ENCODE measurements at regions not wholly inside any gene's neighbourhood (a gene's known extent, or its start where the extent isn't known, plus 50 kb on each side); places are given as distances from the start of the nearest gene placed in this dataset.

GRCh38 chr5:18057725-18058124, 423.5 kb downstream of the TAF11L14 start:
- H3K4me1 Mint-ChIP-seq = no peaks in the 10 kb centered on the region
- H3K36me3 Mint-ChIP-seq (ENCODE audit: low read depth) = no peaks in the 10 kb centered on the region
- no peaks in the 10 kb centered on the region for H3K27me3 Mint-ChIP-seq
- no peak overlapping the region for H3K4me3 Mint-ChIP-seq
- H3K9me3 Mint-ChIP-seq = peaks cover 18% of the 10 kb centered on the region
- no peak overlapping the region for H3K27ac Mint-ChIP-seq
- ATAC-seq (replicated peaks) = no peak

DNA sequence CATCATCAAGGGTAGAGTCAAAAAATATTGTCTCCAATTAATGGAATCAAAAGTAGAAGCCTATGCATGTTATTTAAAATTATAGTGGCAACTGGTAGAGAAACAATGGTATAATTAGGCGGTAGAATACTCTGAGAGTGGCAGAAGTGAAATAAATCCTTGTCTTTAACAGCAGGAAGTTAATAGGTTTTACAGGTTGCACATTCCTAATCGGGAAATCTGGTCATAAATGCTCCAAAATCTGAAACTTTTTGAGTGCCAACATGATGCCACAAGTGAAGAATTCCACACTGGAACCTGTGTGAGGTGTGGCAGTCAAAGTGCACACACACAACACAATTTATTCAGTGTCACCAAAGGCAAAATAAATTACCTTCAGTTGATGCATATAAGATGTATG, 433.4 kb downstream of the TAF11L14 start:
- Mint-ChIP-seq H3K27ac (no peak overlapping the region), H3K9me3 (peaks cover 11% of the 10 kb centered on the region), H3K36me3 (ENCODE audit: low read depth) (no peaks in the 10 kb centered on the region), H3K27me3 (no peaks in the 10 kb centered on the region), H3K4me1 (no peaks in the 10 kb centered on the region), H3K4me3 (no peak overlapping the region)
- ATAC-seq (replicated peaks) = no peak

GRCh38 chr5:18068826-18069225, 434.6 kb downstream of the TAF11L14 start:
- no peaks in the 10 kb centered on the region for H3K4me1 Mint-ChIP-seq
- peaks cover 8% of the 10 kb centered on the region for H3K9me3 Mint-ChIP-seq
- no peaks in the 10 kb centered on the region for H3K27me3 Mint-ChIP-seq
- ATAC-seq (replicated peaks) = no peak
- H3K27ac Mint-ChIP-seq = no peak overlapping the region
- H3K36me3 Mint-ChIP-seq (ENCODE audit: low read depth) = no peaks in the 10 kb centered on the region
- no peak overlapping the region for H3K4me3 Mint-ChIP-seq

- H3K9me3 Mint-ChIP-seq = peaks cover 8% of the 10 kb centered on the region
- H3K36me3 Mint-ChIP-seq (ENCODE audit: low read depth) = no peaks in the 10 kb centered on the region
- no peak overlapping the region for H3K27ac Mint-ChIP-seq
- no peaks in the 10 kb centered on the region for H3K4me1 Mint-ChIP-seq
- no peak for ATAC-seq (replicated peaks)
- no peak overlapping the region for H3K4me3 Mint-ChIP-seq
- no peaks in the 10 kb centered on the region for H3K27me3 Mint-ChIP-seq
Observed at GRCh38 chr5:18069790-18070189, 435.5 kb downstream of the TAF11L14 start.

- Mint-ChIP-seq H3K9me3 (peaks cover 9% of the 10 kb centered on the region), H3K4me3 (no peak overlapping the region), H3K27ac (no peak overlapping the region), H3K27me3 (no peaks in the 10 kb centered on the region), H3K36me3 (ENCODE audit: low read depth) (no peaks in the 10 kb centered on the region), H3K4me1 (no peaks in the 10 kb centered on the region)
- no peak for ATAC-seq (replicated peaks)
Observed at GRCh38 chr5:18072600-18072999, 438.3 kb downstream of the TAF11L14 start.

DNA sequence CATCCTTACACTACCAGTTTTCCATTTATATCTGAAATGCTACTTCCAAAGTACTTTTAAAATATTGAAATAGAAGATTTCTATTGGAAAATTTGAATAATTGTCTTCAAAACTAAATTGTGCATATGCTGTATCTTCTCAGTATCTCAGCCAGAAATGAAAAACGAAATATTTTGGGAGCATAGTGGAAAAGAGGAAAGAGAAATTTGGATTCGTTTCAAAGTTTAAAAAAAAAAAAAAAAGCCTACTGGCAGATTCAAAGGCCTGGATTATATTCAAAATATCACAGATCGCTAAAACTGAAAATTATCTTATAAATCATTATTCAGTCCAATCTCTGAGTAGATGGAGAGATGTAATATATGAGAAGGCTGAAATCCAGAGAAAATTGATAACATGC, 440.7 kb downstream of the TAF11L14 start:
- H3K27ac Mint-ChIP-seq = no peak overlapping the region
- no peak for ATAC-seq (replicated peaks)
- no peaks in the 10 kb centered on the region for H3K4me1 Mint-ChIP-seq
- H3K4me3 Mint-ChIP-seq = no peak overlapping the region
- peaks cover 13% of the 10 kb centered on the region for H3K9me3 Mint-ChIP-seq
- H3K27me3 Mint-ChIP-seq = no peaks in the 10 kb centered on the region
- no peaks in the 10 kb centered on the region for H3K36me3 Mint-ChIP-seq (ENCODE audit: low read depth)

DNA sequence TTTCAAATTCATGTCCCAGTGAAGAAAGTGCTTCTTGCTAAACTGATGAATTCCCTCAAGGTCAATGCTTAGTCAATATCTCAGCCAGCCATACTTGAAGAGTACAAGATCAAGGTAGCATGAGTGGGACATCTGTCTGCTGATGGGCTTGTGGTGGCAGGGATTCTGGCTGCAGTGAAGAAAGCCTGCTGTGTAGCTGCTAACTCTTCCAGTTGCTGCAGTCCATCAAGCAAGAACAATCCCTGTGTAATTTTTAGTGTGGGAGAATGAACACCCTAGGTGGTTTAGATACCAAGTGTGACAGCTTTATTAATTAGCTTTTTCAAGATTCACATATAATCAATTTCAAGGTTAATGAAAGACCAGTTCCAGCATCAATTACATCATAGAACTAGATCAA, 443.9 kb downstream of the TAF11L14 start:
- no peak overlapping the region for H3K27ac Mint-ChIP-seq
- H3K9me3 Mint-ChIP-seq = peaks cover 14% of the 10 kb centered on the region
- no peaks in the 10 kb centered on the region for H3K36me3 Mint-ChIP-seq (ENCODE audit: low read depth)
- H3K4me1 Mint-ChIP-seq = no peaks in the 10 kb centered on the region
- no peak overlapping the region for H3K4me3 Mint-ChIP-seq
- H3K27me3 Mint-ChIP-seq = no peaks in the 10 kb centered on the region
- no peak for ATAC-seq (replicated peaks)

DNA sequence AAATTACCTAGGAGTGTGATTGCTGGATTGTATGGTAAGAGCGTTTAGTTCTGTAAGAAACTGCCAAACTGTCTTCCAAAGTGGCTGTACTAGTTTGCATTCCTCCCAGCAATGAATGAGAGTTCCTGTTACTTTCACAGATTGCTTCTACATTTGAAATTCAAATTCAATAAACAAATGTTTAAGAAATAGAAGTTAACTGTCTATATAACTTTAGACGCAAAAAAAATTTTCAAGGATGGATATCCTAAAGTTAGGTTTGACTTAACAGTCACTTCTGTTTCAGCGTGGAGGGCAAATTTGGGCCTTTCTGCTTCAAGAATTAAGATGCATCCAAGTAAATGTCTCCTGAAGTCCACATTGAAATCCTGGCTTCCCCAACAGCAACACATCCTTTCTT, 445.6 kb downstream of the TAF11L14 start:
- peaks cover 26% of the 10 kb centered on the region for H3K9me3 Mint-ChIP-seq
- no peak overlapping the region for H3K4me3 Mint-ChIP-seq

GRCh38 chr5:18088020-18088579, 453.8 kb downstream of the TAF11L14 start:
- no peaks in the 10 kb centered on the region for H3K27me3 Mint-ChIP-seq
- no peaks in the 10 kb centered on the region for H3K36me3 Mint-ChIP-seq (ENCODE audit: low read depth)
- no peaks in the 10 kb centered on the region for H3K4me1 Mint-ChIP-seq
- H3K4me3 Mint-ChIP-seq = no peak overlapping the region
- ATAC-seq (replicated peaks) = no peak
- peaks cover 25% of the 10 kb centered on the region for H3K9me3 Mint-ChIP-seq
- H3K27ac Mint-ChIP-seq = no peak overlapping the region

More for the DNA sequence above, 445.6 kb downstream of the TAF11L14 start:
- Mint-ChIP-seq H3K27me3 (no peaks in the 10 kb centered on the region), H3K27ac (no peak overlapping the region), H3K4me1 (no peaks in the 10 kb centered on the region), H3K36me3 (ENCODE audit: low read depth) (no peaks in the 10 kb centered on the region)
- ATAC-seq (replicated peaks) = no peak

GRCh38 chr5:18090177-18090576, 455.9 kb downstream of the TAF11L14 start:
- H3K4me1 Mint-ChIP-seq = no peaks in the 10 kb centered on the region
- no peak overlapping the region for H3K4me3 Mint-ChIP-seq
- no peaks in the 10 kb centered on the region for H3K27me3 Mint-ChIP-seq

GRCh38 chr5:18091142-18091541, 456.9 kb downstream of the TAF11L14 start:
- ATAC-seq (replicated peaks) = no peak
- H3K27ac Mint-ChIP-seq = no peak overlapping the region
- H3K4me1 Mint-ChIP-seq = no peaks in the 10 kb centered on the region
- no peak overlapping the region for H3K4me3 Mint-ChIP-seq
- no peaks in the 10 kb centered on the region for H3K36me3 Mint-ChIP-seq (ENCODE audit: low read depth)
- no peaks in the 10 kb centered on the region for H3K27me3 Mint-ChIP-seq
- peaks cover 23% of the 10 kb centered on the region for H3K9me3 Mint-ChIP-seq

More at GRCh38 chr5:18090177-18090576, 455.9 kb downstream of the TAF11L14 start:
- Mint-ChIP-seq H3K9me3 (peaks cover 19% of the 10 kb centered on the region), H3K36me3 (ENCODE audit: low read depth) (no peaks in the 10 kb centered on the region), H3K27ac (no peak overlapping the region)
- no peak for ATAC-seq (replicated peaks)

- no peak for ATAC-seq (replicated peaks)
- no peak overlapping the region for H3K27ac Mint-ChIP-seq
- no peak overlapping the region for H3K4me3 Mint-ChIP-seq
- H3K9me3 Mint-ChIP-seq = peaks cover 26% of the 10 kb centered on the region
- H3K4me1 Mint-ChIP-seq = no peaks in the 10 kb centered on the region
- no peaks in the 10 kb centered on the region for H3K27me3 Mint-ChIP-seq
- H3K36me3 Mint-ChIP-seq (ENCODE audit: low read depth) = no peaks in the 10 kb centered on the region
Observed at GRCh38 chr5:18091758-18092157, 457.5 kb downstream of the TAF11L14 start.

GRCh38 chr5:18095061-18095460, 460.8 kb downstream of the TAF11L14 start:
- H3K4me3 Mint-ChIP-seq = no peak overlapping the region
- no peak for ATAC-seq (replicated peaks)
- H3K4me1 Mint-ChIP-seq = no peaks in the 10 kb centered on the region
- H3K27ac Mint-ChIP-seq = no peak overlapping the region
- H3K9me3 Mint-ChIP-seq = peaks cover 19% of the 10 kb centered on the region
- no peaks in the 10 kb centered on the region for H3K27me3 Mint-ChIP-seq
- H3K36me3 Mint-ChIP-seq (ENCODE audit: low read depth) = no peaks in the 10 kb centered on the region

DNA sequence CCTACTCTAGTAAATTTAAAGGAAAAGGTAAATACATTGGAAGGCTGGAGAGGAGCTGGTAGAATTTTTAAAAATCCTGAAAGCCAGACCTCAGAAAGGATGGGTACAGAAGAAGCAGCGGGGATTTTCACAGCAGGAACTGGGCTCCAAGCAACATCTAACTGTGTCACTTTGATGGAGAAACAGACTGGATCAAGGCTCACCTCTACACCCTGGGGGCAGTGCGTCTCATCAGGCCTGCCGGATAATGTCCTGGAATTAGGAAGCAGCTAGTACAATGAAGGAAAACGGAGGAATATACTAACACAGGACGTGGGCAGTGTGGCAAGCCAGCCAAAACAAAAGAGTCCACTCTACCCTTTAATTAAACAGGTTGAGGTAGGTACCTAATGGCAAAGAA, 463.6 kb downstream of the TAF11L14 start:
- no peak overlapping the region for H3K27ac Mint-ChIP-seq
- no peaks in the 10 kb centered on the region for H3K27me3 Mint-ChIP-seq
- ATAC-seq (replicated peaks) = no peak
- H3K9me3 Mint-ChIP-seq = peaks cover 19% of the 10 kb centered on the region
- no peaks in the 10 kb centered on the region for H3K4me1 Mint-ChIP-seq
- H3K36me3 Mint-ChIP-seq (ENCODE audit: low read depth) = no peaks in the 10 kb centered on the region
- H3K4me3 Mint-ChIP-seq = no peak overlapping the region

DNA sequence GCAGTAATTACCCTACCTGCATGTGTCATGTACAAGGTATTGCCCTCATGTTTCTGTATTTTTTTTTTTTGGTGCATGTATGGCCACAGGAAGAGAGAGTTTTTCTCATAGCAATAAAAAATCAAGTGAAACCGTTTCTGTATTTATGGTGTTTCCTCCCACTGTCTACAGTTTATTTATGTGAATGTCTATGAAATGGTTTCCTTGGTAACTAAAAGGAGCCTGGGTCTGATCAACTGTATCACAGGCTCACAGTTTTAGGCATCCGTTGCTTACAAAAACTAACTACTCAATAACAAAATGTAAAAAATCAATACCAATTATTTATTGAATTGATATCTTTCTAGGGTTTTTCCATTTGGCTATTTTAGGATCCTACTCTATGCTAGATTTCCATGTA, 464.4 kb downstream of the TAF11L14 start:
- Mint-ChIP-seq H3K27me3 (no peaks in the 10 kb centered on the region), H3K27ac (no peak overlapping the region), H3K4me3 (no peak overlapping the region), H3K36me3 (ENCODE audit: low read depth) (no peaks in the 10 kb centered on the region), H3K4me1 (no peaks in the 10 kb centered on the region), H3K9me3 (peaks cover 15% of the 10 kb centered on the region)
- ATAC-seq (replicated peaks) = no peak

DNA sequence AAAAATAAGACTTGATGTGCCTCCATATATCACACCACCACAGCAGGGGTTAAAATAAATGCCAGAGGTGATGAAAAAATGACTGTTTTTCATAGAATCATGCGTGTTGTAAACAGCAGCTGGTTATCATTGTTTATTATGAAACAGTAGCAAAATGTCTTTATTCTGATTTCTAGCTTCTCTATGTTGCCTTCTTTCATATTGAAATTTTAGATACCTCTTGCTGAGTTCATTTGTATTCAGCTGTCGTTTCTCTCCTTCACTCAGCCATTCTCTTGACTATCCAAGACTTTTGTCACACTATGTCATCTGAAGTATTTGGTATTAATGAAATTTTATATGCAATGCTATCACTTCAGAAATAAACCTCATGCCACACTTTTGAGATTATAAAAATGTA, 465.0 kb downstream of the TAF11L14 start:
- Mint-ChIP-seq H3K36me3 (ENCODE audit: low read depth) (no peaks in the 10 kb centered on the region), H3K9me3 (peaks cover 15% of the 10 kb centered on the region)

More for the DNA sequence above, 465.0 kb downstream of the TAF11L14 start:
- H3K27ac Mint-ChIP-seq = no peak overlapping the region
- no peak overlapping the region for H3K4me3 Mint-ChIP-seq
- H3K4me1 Mint-ChIP-seq = no peaks in the 10 kb centered on the region
- no peaks in the 10 kb centered on the region for H3K27me3 Mint-ChIP-seq
- no peak for ATAC-seq (replicated peaks)

All from activated T-helper 17 cell treated with anti-CD3 and anti-CD28 coated beads, Interleukin-2, amount 50 U/mL, for 72 hours (primary cell).